Karpas-422 (cell line): ENCODE measurements at regions not wholly inside any gene's neighbourhood (a gene's known extent, or its start where the extent isn't known, plus 50 kb on each side); places are given as distances from the start of the nearest gene placed in this dataset.

Experiments used
- DNase-seq: peaks from one replicate; pipeline ENCODE4 v3.0.0-alpha.2; 2015
- H2AFZ ChIP-seq: fragments of 200-600 bp; sonication (generic); 2 replicates; pipeline ENCODE4 v1.6.1; 2014; ENCODE audit warnings: antibody characterized with exemption, low read length, mixed read lengths
- H3K27ac ChIP-seq: fragments of 200-600 bp; sonication (generic); 2 replicates; pipeline ENCODE4 v1.5.1; 2014; ENCODE audit warnings: mild to moderate bottlenecking, low read length, moderate library complexity
- H3K27me3 ChIP-seq: fragments of 200-600 bp; sonication (generic); 2 replicates; pipeline ENCODE4 v1.6.1; 2014; ENCODE audit warnings: low read length, mixed read lengths
- H3K36me3 ChIP-seq: fragments of 200-600 bp; sonication (generic); 2 replicates; pipeline ENCODE4 v1.6.1; 2014; ENCODE audit warnings: low read length, mixed read lengths; ENCODE audit not compliant: insufficient read depth
- H3K4me1 ChIP-seq: fragments of 200-600 bp; sonication (generic); 2 replicates; pipeline ENCODE4 v1.6.1; 2014; ENCODE audit warnings: mild to moderate bottlenecking, low read length, mixed read lengths
- H3K4me2 ChIP-seq: fragments of 200-600 bp; sonication (generic); 2 replicates; pipeline ENCODE4 v1.6.1; 2014; ENCODE audit warnings: low read length, low read depth, mild to moderate bottlenecking; ENCODE audit not compliant: poor library complexity, severe bottlenecking
- H3K4me3 ChIP-seq: fragments of 200-600 bp; sonication (generic); 2 replicates; pipeline ENCODE4 v1.5.1; 2014; ENCODE audit warnings: mild to moderate bottlenecking, antibody characterized with exemption, low read length, mixed read lengths
- H3K79me2 ChIP-seq: fragments of 200-600 bp; sonication (generic); 2 replicates; pipeline ENCODE4 v1.6.1; 2014; ENCODE audit warnings: mild to moderate bottlenecking, low read length, mixed read lengths
- H3K9ac ChIP-seq: fragments of 200-600 bp; sonication (generic); 2 replicates; pipeline ENCODE4 v1.6.0; 2014; ENCODE audit warnings: low read length
- H3K9me2 ChIP-seq: fragments of 200-600 bp; sonication (generic), shearing (Covaris generic); replicated peaks from 2 replicates; pipeline ENCODE4 v1.6.0; 2014; ENCODE audit warnings: mild to moderate bottlenecking, low read length, moderate library complexity; ENCODE audit not compliant: insufficient read depth
- H3K9me3 ChIP-seq: fragments of 300-700, 200-600 bp; sonication (generic); 2 replicates; pipeline ENCODE4 v1.6.1; 2014; ENCODE audit warnings: low read length, mixed read lengths
- H4K20me1 ChIP-seq: fragments of 200-600 bp; sonication (generic); 2 replicates; pipeline ENCODE4 v1.6.1; 2014; ENCODE audit warnings: mild to moderate bottlenecking, antibody characterized with exemption, low read length, low read depth; ENCODE audit not compliant: insufficient read depth

DNA sequence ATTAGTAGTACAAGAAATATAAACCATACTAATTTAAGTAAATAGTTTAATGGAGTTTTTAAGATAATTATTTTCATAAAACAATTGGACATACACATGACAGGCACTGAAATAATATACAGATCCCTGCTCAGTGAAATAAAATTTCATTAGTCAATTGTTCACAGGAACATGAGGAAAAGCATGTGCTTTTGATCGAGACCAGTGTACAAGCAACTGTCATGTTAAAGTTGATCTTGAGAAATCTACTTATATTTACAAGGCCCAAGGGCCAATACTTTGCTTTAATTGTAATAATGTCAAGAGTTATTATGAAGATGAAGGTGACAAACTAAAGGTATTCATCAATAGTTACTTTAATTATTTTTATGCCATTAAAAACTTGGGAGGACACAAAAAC, 792.7 kb upstream of the LUZP2 start:
- peaks cover 7% of the 10 kb centered on the region; the same call in 1 of the 2 replicates for H3K9me3 ChIP-seq
- no peaks in the 10 kb centered on the region for H3K4me1 ChIP-seq
- H3K36me3 ChIP-seq, result no peaks in the 10 kb centered on the region
- H3K27me3 ChIP-seq, result no peaks in the 10 kb centered on the region
- DNase-seq, result no peak
- no peaks in the 10 kb centered on the region for H4K20me1 ChIP-seq
- no peak overlapping the region for H3K4me3 ChIP-seq
- no peak overlapping the region for H2AFZ ChIP-seq
- no peaks in the 10 kb centered on the region for H3K9me2 ChIP-seq
- H3K79me2 ChIP-seq, result no peaks in the 10 kb centered on the region
- no peak overlapping the region for H3K4me2 ChIP-seq
- H3K27ac ChIP-seq, result no peak overlapping the region
- H3K9ac ChIP-seq, result no peak overlapping the region

DNA sequence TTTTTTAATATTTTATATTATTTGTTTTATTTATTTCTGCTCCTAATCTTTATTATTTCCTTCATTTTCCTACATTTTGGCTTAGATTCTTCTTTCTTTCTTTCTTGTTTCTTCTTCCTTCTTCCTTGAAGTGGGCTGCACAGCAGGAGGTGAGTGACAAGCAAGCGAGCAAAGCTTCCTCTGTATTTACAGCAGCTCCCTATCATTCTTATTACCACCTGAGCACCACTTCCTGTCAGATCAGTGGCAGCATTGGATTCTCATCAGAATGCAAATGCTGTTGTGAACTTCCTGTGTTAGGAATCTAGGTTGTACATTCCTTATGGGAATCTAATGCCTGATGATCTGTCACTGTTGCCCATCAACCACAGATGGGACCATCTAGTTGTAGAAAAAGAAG, 784.9 kb upstream of the LUZP2 start:
- H4K20me1 ChIP-seq, result no peaks in the 10 kb centered on the region
- H3K4me1 ChIP-seq, result no peaks in the 10 kb centered on the region
- H3K9me3 ChIP-seq, result peaks cover 12% of the 10 kb centered on the region; the same call in 1 of the 2 replicates
- H3K36me3 ChIP-seq, result no peaks in the 10 kb centered on the region
- H3K79me2 ChIP-seq, result no peaks in the 10 kb centered on the region
- no peaks in the 10 kb centered on the region for H3K27me3 ChIP-seq
- DNase-seq, result no peak
- no peaks in the 10 kb centered on the region for H3K9me2 ChIP-seq
- no peak overlapping the region for H2AFZ ChIP-seq
- H3K4me3 ChIP-seq, result no peak overlapping the region
- H3K27ac ChIP-seq, result no peak overlapping the region
- H3K9ac ChIP-seq, result no peak overlapping the region
- H3K4me2 ChIP-seq, result no peak overlapping the region

DNA sequence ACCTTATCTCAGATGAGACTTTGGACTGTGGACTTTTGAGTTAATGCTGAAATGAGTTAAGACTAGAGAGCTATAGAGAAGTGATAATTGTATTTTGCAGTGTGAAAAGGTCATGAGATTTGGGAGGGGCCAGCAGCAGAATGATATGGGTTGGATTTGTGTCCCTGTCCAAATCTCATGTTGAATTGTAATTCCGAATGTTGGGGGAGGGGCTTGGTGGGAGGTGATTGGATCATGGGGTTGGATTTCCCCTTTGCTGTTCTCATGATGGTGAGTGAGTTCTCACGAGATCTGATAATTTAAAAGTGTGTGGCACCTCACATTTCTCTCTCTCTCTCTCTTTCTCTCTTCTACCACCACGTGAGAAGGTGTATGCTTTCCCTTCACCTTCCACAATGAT, 777.8 kb upstream of the LUZP2 start:
- no peaks in the 10 kb centered on the region for H3K27me3 ChIP-seq
- H4K20me1 ChIP-seq, result no peaks in the 10 kb centered on the region
- H3K4me2 ChIP-seq, result no peak overlapping the region
- no peak overlapping the region for H3K9ac ChIP-seq
- H3K27ac ChIP-seq, result no peak overlapping the region
- H3K36me3 ChIP-seq, result no peaks in the 10 kb centered on the region
- H3K9me3 ChIP-seq, result peaks cover 14% of the 10 kb centered on the region
- H2AFZ ChIP-seq, result no peak overlapping the region
- no peaks in the 10 kb centered on the region for H3K4me1 ChIP-seq
- DNase-seq, result no peak
- no peak overlapping the region for H3K4me3 ChIP-seq
- no peaks in the 10 kb centered on the region for H3K9me2 ChIP-seq
- H3K79me2 ChIP-seq, result no peaks in the 10 kb centered on the region

DNA sequence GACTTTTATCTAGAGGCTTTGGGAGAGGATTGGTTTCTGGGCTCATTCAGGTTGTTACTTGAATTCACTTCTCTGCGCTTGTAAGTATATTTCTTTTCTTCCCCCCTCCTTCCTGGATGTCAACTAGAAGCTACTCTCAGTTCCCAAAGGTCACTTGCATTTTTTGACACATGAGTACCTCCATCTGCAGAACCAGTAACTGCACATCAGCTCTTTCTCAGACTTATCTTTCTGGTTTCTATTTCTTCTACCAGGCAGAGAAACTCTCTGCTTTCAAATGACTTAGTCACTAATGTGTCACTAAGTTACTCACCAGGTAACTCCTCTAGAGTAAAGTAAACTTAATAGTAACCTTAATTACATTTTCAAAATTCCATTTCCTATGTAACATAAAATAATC, 773.0 kb upstream of the LUZP2 start:
- Histone ChIP-seq H3K4me3 (no peak overlapping the region), H3K27ac (no peak overlapping the region), H3K9me2 (no peaks in the 10 kb centered on the region), H3K4me2 (no peak overlapping the region), H3K79me2 (no peaks in the 10 kb centered on the region), H3K27me3 (no peaks in the 10 kb centered on the region), H4K20me1 (no peaks in the 10 kb centered on the region), H3K9ac (no peak overlapping the region), H3K9me3 (peaks cover 8% of the 10 kb centered on the region), H3K36me3 (no peaks in the 10 kb centered on the region), H3K4me1 (no peaks in the 10 kb centered on the region), H2AFZ (no peak overlapping the region)
- DNase-seq, result no peak

DNA sequence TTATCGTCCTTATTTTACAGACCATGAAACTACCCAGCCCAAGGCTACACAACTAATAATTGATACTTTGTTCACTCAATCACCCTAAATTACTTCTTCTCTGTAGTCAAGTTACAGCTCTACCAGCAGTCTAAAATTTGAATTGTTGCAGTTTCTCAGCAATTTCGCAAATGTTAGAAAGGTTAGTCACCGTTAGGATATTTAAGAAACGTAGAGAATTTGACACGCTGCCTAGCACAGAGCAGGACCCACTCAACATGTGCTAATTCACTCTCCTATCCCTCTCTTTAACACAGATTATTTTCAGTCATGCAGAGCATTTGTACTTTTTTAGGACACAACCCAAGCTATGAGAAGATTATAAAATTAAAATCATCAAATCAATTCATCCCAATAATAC, 771.1 kb upstream of the LUZP2 start:
- Histone ChIP-seq H3K9me3 (peaks cover 24% of the 10 kb centered on the region), H3K36me3 (no peaks in the 10 kb centered on the region), H2AFZ (no peak overlapping the region), H3K27ac (no peak overlapping the region), H3K4me3 (no peak overlapping the region), H3K79me2 (no peaks in the 10 kb centered on the region), H3K4me1 (no peaks in the 10 kb centered on the region), H3K27me3 (no peaks in the 10 kb centered on the region), H4K20me1 (no peaks in the 10 kb centered on the region), H3K9me2 (no peaks in the 10 kb centered on the region), H3K4me2 (no peak overlapping the region), H3K9ac (no peak overlapping the region)
- no peak for DNase-seq

DNA sequence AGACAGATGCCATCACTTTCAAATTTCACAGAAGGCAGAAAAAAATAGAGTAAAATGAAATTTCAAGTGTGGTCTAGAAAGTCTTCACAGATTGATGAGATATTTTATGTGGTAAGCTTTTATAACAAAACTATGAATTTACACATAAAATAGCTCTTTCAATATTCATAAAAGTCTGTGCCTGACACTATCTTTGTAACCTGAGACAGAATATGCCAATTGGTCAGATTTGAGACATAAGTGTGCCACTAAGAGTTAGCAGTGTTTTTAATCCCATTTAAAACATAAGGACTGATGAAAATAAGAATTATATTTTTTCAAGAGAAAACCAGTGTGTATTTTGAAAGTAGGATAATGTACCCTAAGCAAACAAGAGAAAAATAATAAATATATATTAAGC, 769.5 kb upstream of the LUZP2 start:
- no peak for DNase-seq

DNA sequence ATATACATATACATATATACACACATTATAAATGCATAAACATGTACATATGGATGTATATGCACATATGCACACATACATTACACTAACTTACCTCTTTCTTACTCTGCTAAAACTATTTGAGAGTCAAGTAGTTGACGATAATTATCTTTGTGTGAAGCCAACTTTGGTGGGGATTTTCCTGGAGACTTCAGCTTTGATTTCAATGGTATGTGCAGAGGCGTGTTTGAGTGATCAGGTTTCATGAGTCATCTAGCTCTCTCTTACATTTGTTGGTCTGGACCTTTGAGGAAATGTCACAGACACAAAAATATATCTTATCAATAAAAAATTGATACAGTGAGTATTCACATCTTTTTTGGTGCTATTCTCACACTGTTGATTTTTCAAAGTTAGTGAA, 769.1 kb upstream of the LUZP2 start:
- no peak overlapping the region for H3K4me3 ChIP-seq
- H3K9me2 ChIP-seq, result no peaks in the 10 kb centered on the region
- H2AFZ ChIP-seq, result no peak overlapping the region
- no peaks in the 10 kb centered on the region for H4K20me1 ChIP-seq
- no peaks in the 10 kb centered on the region for H3K4me1 ChIP-seq
- H3K79me2 ChIP-seq, result no peaks in the 10 kb centered on the region
- no peak overlapping the region for H3K9ac ChIP-seq
- no peaks in the 10 kb centered on the region for H3K36me3 ChIP-seq
- H3K9me3 ChIP-seq, result peaks cover 20% of the 10 kb centered on the region
- no peaks in the 10 kb centered on the region for H3K27me3 ChIP-seq
- no peak for DNase-seq
- H3K27ac ChIP-seq, result no peak overlapping the region
- H3K4me2 ChIP-seq, result no peak overlapping the region

More for the DNA sequence above, 769.5 kb upstream of the LUZP2 start:
- H3K79me2 ChIP-seq, result no peaks in the 10 kb centered on the region
- H3K9me2 ChIP-seq, result no peaks in the 10 kb centered on the region
- H3K4me2 ChIP-seq, result no peak overlapping the region
- H3K4me3 ChIP-seq, result no peak overlapping the region
- peaks cover 22% of the 10 kb centered on the region for H3K9me3 ChIP-seq
- no peak overlapping the region for H2AFZ ChIP-seq
- H3K36me3 ChIP-seq, result no peaks in the 10 kb centered on the region
- H4K20me1 ChIP-seq, result no peaks in the 10 kb centered on the region
- no peaks in the 10 kb centered on the region for H3K27me3 ChIP-seq
- no peak overlapping the region for H3K27ac ChIP-seq
- H3K9ac ChIP-seq, result no peak overlapping the region
- H3K4me1 ChIP-seq, result no peaks in the 10 kb centered on the region

DNA sequence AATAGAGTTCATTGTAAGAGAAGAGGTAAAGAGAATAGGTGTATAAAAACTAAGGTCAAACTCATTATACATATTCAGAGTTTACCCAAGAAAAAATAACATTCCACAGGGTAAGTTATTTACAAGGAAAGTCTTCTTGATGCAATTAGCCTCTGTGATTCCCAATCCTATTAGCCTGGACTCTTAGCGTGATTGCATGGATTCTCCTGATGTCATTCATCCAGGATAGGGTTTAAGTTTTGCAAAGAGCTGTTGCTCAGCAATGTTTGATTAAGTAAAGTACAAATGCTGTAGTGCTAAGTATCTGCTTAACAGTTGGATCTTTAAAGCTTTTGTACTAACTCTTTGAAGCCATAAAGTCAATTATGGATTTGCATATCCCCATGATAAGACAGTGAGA, 767.8 kb upstream of the LUZP2 start:
- H2AFZ ChIP-seq, result no peak overlapping the region
- no peak overlapping the region for H3K4me2 ChIP-seq
- H3K27me3 ChIP-seq, result no peaks in the 10 kb centered on the region
- H3K4me1 ChIP-seq, result no peaks in the 10 kb centered on the region
- no peaks in the 10 kb centered on the region for H4K20me1 ChIP-seq
- H3K9me3 ChIP-seq, result peaks cover 20% of the 10 kb centered on the region
- DNase-seq, result no peak
- H3K9ac ChIP-seq, result no peak overlapping the region
- H3K4me3 ChIP-seq, result no peak overlapping the region
- no peaks in the 10 kb centered on the region for H3K9me2 ChIP-seq
- no peaks in the 10 kb centered on the region for H3K36me3 ChIP-seq
- H3K79me2 ChIP-seq, result no peaks in the 10 kb centered on the region
- H3K27ac ChIP-seq, result no peak overlapping the region
